ENCODE measurements at regions not wholly inside any gene's neighbourhood (a gene's known extent, or its start where the extent isn't known, plus 50 kb on each side); places are given as distances from the start of the nearest gene placed in this dataset.
"Not testable (repeated sequence)": the region's sequence is repeated elsewhere in the genome, so short reads cannot be mapped to it uniquely, and the experiment has no call there.

GRCh38 chr3:193165431-193166120, 75.4 kb upstream of the PLAAT1 start:
- no peak for DNase-seq
- no peaks in the 10 kb centered on the region for H3K9me3 Mint-ChIP-seq
- H3K27ac Mint-ChIP-seq, result no peak overlapping the region
- intact Hi-C loops (cut with micrococcal nuclease), result no loop called here
- no peaks in the 10 kb centered on the region for H3K36me3 Mint-ChIP-seq (ENCODE audit: low read depth)
- no peaks in the 10 kb centered on the region for H3K4me1 Mint-ChIP-seq
- no peaks in the 10 kb centered on the region for H3K27me3 Mint-ChIP-seq
- no peak overlapping the region for H3K4me3 Mint-ChIP-seq

DNA sequence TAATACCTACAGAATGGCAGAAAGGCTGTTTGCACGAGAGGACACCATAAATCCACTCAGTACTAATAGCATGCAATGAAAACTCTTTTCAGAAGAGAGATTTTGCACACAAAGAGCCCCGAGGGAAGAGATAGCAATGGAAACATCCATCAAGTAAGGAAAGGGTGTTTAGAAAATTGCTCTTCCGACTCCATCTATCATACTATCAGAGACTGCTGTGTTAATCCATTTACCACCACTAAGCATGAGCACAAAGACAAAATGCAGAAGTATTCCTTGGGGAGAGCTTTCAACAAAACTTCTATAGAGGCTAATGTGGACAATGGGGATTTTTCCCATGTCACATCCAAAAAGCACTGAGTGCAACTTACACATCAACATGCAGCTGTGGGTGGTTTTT, 72.1 kb upstream of the PLAAT1 start:
- no peaks in the 10 kb centered on the region for H3K36me3 Mint-ChIP-seq (ENCODE audit: low read depth)
- H3K27ac Mint-ChIP-seq, result no peak overlapping the region
- DNase-seq, result no peak
- no peaks in the 10 kb centered on the region for H3K27me3 Mint-ChIP-seq
- no peaks in the 10 kb centered on the region for H3K4me1 Mint-ChIP-seq
- intact Hi-C loops (cut with micrococcal nuclease), result no loop called here
- H3K9me3 Mint-ChIP-seq, result no peaks in the 10 kb centered on the region
- no peak overlapping the region for H3K4me3 Mint-ChIP-seq

- no peaks in the 10 kb centered on the region for H3K36me3 Mint-ChIP-seq (ENCODE audit: low read depth)
- no peak for DNase-seq
- no peaks in the 10 kb centered on the region for H3K4me1 Mint-ChIP-seq
- H3K9me3 Mint-ChIP-seq, result no peaks in the 10 kb centered on the region
- H3K27me3 Mint-ChIP-seq, result no peaks in the 10 kb centered on the region
- no peak overlapping the region for H3K4me3 Mint-ChIP-seq
- H3K27ac Mint-ChIP-seq, result no peak overlapping the region
- intact Hi-C loops (cut with micrococcal nuclease), result no loop called here
Measured at GRCh38 chr3:193174140-193174539, 66.9 kb upstream of the PLAAT1 start.

- H3K27ac Mint-ChIP-seq; DNase-seq; H3K27me3 Mint-ChIP-seq; H3K9me3 Mint-ChIP-seq; intact Hi-C loops (cut with micrococcal nuclease); H3K4me3 Mint-ChIP-seq; H3K4me1 Mint-ChIP-seq; H3K36me3 Mint-ChIP-seq (ENCODE audit: low read depth): not testable (repeated sequence)
Measured at GRCh38 chr3:193179332-193180012, 61.5 kb upstream of the PLAAT1 start.

DNA sequence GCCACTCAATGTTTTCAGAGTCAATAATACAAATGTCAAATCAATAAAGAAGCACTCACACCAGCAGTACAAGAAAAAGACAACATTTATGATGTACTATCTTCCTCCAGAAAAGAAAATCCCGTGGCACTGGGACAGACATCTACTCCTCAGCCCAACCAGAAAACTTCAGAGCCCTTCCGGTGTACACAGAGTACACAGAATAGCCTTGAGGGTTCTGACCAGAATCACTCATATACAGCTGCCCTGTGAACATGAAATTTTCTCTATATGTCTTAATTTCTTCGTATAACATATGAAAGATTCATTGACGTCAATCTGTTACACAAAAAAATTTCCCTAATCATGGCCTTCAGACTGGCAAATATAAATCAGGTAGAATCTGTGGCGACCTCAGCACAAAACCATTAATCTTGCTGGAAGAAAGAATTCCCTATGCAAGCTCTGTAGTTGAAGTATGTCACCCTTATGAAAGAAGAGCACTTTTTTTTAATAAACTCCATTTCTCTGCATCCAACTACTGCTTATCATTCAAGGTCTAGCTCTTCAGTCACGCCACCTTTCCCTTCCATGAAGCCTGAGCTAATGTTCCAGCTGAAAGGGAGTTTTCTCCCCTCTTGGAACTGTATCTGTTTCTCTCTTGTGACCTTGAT, 53.8 kb upstream of the PLAAT1 start:
- intact Hi-C loops (cut with micrococcal nuclease), result no loop called here
- Mint-ChIP-seq H3K27me3 (no peaks in the 10 kb centered on the region), H3K9me3 (no peaks in the 10 kb centered on the region), H3K36me3 (ENCODE audit: low read depth) (no peaks in the 10 kb centered on the region), H3K4me1 (no peaks in the 10 kb centered on the region), H3K4me3 (no peak overlapping the region), H3K27ac (no peak overlapping the region)
- no peak for DNase-seq

GRCh38 chr3:193190146-193190786, 50.8 kb upstream of the PLAAT1 start:
- H3K27me3 Mint-ChIP-seq, result no peaks in the 10 kb centered on the region
- no peaks in the 10 kb centered on the region for H3K36me3 Mint-ChIP-seq (ENCODE audit: low read depth)
- DNase-seq, result peak; percentile 57
- H3K4me3 Mint-ChIP-seq, result no peak overlapping the region
- H3K4me1 Mint-ChIP-seq, result no peaks in the 10 kb centered on the region
- H3K9me3 Mint-ChIP-seq, result no peaks in the 10 kb centered on the region
- intact Hi-C loops (cut with micrococcal nuclease), result no loop called here
- H3K27ac Mint-ChIP-seq, result no peak overlapping the region
